NCI-H526 (cell line): ENCODE measurements at regions not wholly inside any gene's neighbourhood (a gene's known extent, or its start where the extent isn't known, plus 50 kb on each side); places are given as distances from the start of the nearest gene placed in this dataset.
"Not testable (repeated sequence)": the region's sequence is repeated elsewhere in the genome, so short reads cannot be mapped to it uniquely, and the experiment has no call there.

Experiments used
- DNase-seq, 2 experiments: peaks; one replicate each; lab custom pipeline; 2025; lab: John Stamatoyannopoulos, UW

DNA sequence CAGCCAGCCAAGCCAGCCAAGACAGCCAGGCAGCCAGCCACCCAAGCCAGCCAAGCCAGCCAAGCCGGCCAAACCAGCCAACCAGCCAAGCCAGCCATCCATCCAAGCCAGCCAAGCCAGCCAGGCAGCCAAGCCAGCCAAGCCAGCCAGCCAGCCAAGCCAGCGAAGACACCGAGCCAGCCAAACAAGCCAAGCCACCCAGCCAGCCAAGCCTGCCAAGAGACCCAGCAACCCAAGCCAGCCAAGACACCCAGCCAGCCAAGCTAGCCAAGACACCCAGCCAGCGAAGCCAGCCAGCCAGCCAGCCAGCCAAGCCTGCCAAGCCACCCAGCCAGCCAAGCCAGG is 318.0 kb upstream of the PLGLB2 start:
- not testable (repeated sequence) for DNase-seq

DNA sequence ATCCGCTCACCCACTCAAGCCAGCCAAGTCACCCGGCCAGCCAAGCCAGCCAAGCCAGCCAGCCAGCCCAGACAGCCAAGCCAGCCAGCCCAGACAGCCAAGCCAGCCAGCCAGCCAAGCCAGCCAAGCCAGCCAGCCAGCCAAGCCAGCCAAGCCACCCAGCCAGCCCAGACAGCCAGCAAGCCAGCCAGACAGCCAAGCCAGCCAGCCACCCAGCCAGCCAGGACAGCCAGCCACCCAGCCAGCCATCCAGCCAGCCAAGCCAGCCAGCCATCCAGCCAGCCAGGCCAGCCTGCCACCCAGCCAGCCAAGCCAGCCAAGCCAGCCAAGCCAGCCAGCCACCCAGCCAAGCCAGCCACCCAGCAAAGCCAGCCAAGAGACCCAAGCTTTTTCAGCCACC is 316.8 kb upstream of the PLGLB2 start:
- not testable (repeated sequence) for DNase-seq

DNA sequence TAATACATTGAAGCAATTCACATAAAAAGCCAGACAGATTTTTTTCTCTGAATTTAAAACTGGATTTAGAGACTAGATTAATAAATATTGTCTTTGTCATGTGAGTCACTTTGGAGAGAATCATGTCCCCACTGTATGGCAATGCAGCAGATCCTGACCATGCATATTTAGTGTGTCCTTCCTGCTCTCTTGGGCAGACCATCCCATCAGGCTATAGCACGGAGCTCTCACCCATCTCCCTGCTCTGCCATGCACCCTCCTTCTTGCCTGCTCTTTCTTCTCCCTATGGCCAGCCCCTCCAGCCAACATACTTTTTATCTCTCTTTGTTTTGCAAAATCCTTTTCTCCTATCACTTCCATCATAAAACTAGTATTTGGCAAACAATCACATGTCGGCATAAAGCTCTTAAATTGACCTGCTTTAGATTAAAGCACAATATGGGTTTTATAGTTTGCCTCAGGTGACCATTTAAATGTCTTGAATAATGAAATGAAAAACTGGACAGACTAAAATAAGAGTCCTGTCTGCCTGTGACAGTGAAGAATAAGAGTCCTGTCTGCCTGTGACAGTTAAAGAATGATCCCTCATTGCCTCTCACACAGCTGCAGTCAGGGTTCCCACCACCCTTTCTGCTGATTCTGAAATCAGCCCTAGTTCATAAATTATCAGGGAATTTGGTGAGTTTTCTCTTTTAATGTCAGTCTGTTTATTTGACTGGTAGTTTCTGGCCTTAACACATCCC is 315.0 kb upstream of the PLGLB2 start:
- DNase-seq, result not testable (repeated sequence)

DNA sequence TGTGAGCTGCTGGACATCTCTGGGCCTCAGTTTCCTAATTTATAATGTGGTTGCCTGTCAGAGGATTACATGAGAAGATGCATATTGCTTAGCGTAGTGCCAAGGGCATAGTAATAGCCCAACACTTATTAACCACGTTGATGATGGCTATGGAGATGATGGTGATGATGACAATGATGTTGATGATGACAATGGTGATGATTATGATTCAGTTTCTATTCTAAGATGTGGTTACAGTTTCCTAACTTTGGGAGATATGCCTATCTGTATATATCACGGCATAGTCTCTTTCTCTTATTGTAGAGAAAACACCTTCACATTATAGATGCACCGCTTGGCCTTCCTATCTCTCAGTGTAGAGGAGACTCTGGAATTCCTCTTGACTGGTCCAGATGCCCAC is 311.9 kb upstream of the PLGLB2 start:
- not testable (repeated sequence) for DNase-seq

DNA sequence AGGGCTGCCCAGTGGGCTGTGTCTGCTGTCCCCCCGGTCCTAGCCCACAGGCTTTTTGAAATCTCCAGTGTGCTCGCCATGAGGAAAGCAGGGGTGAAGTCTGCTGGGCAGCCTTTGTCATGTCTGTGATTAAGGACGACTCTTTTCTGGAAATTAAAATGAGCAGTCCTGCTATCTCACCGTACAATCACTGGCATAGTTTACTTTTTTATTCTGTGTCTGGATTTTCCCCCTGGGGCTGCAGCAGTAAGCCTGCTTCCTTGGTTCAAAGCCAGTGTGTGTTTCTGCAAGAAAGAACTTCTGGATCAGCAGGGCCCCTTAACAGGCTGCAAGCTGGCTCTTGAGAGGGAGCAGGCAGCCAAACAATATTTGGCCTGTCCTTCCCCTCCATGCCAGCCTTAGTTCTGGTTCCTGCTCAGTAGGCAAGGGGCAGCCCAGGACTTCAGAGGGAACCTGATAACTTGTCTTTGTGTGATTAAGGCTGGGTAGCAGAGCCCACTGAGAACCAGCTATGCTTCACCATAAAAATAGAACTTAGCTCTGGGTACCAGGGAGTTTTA is 310.1 kb upstream of the PLGLB2 start:
- not testable (repeated sequence) for DNase-seq

DNA sequence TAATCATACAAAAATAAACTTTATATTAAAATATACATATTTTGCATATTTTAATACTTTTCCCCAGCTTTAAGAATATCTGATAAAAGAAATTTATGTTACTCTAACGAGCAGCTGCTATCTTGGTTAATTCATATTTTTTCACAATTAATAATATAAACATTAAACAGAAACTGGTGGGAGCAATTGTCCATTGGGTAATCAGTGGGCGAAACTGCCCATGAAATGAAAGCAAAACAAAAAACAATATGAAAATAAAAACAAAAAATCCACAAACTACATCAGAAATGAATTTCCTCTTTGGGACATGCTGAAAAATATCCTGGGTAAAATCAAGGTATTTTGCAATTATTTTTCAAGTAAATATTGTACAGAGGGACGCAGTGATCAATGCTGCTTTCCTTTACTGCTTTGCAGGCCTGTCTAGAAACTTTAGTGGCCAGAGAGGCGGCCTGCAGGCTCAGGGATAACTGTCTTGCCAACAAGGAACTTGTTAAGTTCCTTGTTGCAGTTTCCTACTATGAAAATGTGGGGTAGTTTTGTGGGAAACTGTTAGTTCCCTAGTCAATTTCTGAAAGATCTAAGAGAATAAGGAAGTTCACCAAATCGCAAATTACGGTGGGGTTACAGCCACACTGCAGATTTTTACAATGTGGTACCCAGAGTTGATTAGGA is 309.0 kb upstream of the PLGLB2 start:
- not testable (repeated sequence) for DNase-seq

DNA sequence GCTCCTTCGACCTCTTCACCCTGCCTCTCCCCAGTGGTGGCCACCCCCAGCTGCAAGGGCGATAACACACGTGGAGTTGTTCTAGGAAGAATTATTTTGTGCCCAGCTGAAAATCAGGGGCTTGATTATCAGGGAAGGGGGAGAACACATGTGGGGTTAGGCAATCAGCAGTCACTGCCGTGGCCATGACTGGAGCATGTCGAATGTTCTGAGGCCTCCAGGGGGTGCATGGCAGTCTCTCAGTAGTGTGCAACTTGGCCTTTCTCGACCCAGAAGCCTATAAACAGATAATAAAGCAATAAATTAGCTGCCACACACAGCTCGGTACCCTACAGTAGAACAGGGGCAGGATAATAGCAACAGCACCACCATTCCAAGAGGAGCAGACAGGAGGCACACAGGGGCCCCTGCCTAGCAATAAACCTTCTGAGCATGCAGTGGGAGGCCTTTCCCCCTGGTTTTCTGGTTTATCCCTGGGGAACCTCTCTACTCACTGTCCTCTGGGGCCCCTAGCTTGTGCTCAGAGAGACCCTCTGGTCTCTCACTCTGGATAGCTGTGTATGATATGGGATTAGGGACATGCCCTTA is 308.2 kb upstream of the PLGLB2 start:
- DNase-seq, result not testable (repeated sequence)

DNA sequence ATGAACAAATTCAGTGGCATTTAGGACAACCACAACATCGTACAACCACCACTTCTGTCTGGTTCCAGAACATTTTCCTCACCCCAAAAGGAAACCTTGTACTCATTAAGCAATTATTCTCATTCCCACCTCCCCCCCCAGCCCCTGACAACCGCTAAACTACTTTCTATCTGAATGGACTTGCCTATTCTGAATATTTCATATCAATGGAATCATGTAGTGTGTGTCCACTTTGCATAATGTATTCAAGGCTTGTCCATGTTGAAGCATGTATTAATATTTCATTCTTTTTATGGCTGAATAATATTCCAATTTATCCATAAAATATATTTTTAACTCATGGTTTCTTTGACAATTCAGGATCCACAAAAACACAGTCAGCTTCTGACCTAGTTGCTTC is 307.2 kb upstream of the PLGLB2 start:
- not testable (repeated sequence) for DNase-seq

DNA sequence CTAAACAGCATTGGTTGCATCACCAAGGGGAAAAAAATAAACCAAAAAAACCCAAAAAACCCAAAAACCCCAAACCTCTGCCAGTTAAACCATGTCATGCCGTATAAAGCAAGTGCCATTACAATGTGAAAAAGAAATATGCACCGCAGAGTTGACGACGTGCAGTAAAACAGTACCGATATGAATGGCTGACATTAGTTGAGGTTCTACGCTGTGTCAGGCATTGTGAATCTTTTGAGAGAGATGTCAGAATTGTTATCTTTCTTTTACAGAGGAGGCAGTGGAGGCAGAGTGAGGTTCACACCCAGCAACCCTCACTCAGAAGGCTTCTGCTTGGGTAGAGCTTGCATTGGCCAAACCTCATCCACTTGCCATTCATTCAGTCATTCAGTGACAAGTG is 306.5 kb upstream of the PLGLB2 start:
- not testable (repeated sequence) for DNase-seq

DNA sequence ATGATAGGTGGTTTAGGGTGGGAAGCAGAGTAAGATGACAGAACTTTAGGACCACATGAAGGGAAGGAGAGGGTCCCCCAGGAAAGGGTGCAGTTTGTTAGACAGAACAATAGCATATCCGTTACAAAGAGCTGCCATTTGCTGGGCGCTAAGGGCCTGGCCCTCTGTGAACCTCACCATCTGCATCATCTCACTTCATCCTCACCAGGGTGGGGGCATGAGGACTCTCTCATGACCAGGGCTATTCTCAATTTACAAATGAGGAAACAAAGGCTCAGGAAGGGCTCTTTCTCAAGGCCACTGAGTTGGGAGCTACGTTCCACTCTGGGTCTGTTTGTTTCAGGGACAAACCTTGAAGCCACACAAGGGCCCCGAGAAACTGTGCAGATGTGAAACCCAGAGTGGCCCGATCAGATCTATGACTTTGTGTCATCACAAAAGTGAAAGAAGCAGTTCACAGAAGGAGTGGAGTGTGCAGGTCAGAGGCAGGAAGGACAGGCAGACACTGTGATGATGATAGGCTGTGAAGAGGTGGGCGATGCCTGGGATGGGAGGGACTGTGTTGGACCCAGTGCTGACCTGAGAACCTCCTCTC is 304.8 kb upstream of the PLGLB2 start:
- DNase-seq, result not testable (repeated sequence)

DNA sequence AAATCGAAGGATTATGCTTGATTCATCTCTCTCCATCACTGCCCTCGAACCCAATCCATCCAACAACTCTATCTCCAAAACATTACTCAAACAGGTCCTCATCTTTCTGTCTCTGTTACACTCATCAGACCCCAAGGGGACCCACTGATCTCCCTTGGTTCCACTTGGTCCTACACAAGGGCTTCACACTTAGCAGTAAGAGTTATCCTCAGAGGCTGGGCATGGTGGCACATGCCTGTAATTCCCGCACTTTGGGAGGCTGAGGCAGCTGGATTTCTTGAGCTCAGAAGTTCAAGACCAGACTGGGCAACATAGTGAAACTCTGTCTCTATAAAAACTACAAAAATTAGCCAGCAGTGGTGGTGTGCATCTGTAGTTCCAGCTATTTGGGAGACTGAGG is 302.9 kb upstream of the PLGLB2 start:
- DNase-seq, result not testable (repeated sequence)

DNA sequence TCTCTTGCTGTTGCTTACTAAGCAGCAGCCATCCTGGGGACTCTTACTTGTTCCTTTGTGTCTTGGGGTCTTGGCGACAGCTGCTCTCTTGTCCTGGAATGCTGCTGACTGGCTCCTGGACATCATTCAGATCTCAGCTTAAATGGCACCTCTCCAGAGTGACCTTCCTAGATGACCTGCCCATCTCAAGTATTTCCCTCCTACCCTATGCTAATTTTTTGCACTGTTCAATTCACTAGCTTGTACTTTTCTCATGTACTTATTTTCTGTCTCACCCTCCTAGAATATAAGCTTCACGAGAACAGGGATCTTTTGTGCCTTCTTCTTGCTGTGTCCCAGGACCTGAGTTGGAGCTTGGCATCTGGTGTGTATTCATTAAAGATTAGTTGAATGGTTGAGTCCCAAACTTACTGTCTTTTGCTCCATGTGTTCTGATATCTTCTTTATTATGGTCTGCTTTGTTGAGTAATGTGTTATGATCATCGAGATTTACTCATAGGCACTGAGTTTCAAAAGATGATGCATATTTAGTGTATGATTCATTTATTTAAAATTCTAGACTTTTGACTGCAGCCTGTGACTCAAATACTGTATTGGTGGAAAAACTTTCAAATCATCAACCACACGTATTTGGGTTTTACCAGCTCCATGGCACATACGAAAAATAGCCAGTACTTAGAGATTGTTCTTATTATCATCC is 302.1 kb upstream of the PLGLB2 start:
- not testable (repeated sequence) for DNase-seq

DNA sequence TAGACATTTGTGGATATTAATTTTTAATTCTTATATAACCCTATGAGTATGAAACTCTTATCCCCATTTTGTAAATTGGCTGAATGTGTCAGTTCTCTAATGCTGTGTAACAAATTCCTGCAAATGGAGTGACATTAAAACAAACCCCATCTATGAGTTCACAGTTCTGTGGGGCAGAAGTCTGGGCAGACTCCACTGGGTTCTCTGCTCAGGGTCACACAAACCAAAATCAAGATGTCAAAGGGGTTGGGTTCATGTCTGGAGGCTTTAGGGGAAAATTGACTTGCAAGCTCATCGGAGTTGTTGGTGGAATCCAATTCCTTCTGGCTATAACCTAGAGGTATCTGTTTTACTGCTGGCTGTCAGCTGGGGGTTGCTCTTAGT is 301.6 kb upstream of the PLGLB2 start:
- DNase-seq, result not testable (repeated sequence)

DNA sequence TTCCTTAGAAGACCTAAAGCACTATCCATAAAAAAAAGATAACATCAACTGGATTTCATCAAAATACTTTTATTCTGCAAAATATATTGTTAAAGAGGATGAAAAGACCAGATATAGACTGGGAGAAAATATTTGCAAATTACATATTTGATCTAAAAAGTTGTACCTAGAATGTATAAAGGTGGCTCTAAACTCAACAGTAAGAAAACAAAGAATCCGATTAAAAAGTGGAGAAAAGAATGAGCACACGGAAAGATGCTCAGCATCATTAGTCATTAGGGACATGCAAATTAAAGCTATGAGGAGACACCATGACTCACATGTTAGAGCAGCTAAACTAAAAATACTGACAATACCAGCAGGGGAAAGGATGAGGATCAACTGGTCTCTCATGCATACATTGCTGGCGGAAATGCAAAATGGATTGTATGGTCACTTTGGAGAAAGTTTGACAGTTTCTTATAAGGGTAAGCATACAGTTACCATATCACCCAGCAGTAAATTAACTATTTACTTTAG is 298.4 kb upstream of the PLGLB2 start:
- not testable (repeated sequence) for DNase-seq

DNA sequence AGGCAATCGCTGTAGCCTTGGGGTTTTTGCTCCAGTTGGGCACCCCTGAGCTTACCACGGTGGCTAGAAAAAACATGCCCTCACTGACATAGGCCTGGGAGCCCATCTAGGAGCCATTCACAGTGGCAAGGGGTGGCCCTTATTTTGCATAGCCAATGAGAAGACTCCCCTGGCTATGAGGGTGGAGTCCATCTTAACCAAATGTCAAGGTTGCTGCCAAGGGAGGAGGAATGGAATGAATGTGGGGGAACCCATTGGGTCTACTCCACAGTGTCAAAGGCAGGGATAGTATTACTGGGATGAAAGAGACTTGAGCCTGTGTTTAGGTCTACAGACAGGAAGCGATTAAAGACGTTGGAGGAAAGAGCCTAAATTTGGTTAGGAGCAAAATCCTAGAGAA is 295.7 kb upstream of the PLGLB2 start:
- not testable (repeated sequence) for DNase-seq

DNA sequence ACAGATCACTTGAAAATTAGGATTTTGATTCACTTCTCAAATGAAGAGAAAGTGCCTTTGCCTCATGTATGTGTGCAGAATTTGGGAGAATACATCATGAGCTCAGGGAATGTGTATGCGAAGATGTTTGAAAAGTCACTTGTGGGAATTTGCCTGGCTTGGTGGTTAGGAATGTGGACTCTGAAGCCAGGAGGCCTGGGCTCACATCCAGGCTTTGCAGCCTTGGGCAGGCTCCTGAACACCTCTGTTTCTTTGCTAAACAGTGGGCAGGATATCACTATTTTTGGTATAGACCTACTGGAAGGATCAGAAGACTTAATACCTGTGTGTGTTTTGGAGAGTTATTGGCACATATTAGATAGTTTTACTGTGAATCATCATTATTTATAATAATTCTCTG is 295.0 kb upstream of the PLGLB2 start:
- DNase-seq, result not testable (repeated sequence)

DNA sequence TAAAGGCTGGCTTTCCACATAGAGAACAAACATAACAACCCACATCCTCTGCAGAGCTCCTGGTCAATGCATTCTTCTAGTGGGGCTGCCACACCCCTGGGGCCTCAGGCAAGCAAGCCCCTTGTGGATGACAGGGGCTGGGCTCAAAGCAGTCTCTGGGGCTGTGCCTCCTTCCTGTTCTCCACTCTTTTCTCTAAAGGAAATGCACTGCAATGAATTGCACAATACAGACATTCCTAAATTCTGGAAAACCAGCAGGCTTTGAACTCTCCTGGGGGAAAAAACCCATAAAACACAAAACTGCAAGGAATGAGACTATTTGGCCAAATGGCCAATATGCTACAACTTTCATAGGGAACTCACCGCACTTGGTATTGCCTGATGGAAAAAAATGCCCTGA is 293.9 kb upstream of the PLGLB2 start:
- DNase-seq, result not testable (repeated sequence)

DNA sequence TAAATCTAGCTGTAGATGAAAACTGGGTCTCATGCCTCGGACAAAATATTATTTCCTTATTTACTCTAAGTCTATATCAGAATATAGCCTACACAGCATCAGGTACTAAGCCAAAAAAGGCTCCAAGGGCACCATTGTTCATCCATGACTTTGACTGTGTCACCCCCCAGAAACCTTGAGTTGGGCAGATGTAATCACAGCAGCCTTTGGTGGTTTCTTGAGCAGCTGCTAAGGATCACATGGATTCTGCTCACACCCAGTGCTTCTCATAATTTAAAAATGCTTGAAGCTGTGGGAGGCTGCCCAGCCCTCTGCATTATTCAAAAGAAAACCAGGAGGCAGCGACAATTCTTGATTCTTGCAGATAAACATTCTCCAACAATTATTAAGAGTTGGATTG is 293.5 kb upstream of the PLGLB2 start:
- not testable (repeated sequence) for DNase-seq

DNA sequence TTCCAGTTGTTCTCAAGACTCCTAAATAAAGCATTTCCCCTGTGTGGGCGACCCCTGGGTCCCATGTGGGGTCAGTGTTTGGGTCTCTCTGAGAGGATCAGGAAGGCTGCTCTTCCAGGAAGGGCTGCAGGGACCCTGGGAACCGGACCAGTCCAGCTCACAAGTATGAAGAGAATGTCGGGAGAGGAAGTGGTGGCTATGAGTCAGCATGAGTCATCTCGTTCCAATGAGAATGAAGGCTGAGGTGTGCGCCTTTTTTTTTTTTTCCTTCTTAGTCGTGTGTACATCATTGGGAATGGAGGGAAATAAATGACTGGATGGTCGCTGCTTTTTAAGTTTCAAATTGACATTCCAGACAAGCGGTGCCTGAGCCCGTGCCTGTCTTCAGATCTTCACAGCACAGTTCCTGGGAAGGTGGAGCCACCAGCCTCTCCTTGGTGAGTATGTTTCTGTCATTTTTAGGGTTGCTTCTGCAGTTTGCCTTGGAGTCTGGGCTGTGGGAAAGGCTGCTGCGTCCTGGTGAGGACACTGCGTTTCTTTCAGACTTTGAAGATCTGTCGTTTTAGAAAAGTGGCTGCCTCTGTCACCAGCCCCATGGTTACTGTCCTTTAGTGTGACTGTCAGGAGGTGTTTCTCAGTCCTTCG is 292.6 kb upstream of the PLGLB2 start:
- not testable (repeated sequence) for DNase-seq

DNA sequence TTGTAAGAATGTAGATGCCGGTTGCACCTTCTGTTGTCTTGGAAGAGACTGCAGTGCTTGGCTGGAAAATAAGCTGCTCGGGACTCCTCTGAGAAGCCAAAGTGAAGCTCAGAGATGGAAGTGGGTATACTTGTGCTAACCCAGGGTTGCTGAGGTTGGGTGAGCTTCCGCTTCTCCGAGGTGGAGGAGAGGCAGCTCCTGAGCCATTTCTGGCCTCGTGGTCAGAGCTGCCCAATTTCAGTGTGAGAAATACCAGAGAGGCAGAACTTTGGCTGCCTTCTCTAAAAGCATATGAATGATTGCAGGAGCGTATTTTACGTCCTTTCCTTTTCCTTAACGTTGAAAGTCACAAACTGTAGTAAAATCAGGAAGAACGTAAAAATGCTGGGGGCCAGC is 292.0 kb upstream of the PLGLB2 start:
- not testable (repeated sequence) for DNase-seq

DNA sequence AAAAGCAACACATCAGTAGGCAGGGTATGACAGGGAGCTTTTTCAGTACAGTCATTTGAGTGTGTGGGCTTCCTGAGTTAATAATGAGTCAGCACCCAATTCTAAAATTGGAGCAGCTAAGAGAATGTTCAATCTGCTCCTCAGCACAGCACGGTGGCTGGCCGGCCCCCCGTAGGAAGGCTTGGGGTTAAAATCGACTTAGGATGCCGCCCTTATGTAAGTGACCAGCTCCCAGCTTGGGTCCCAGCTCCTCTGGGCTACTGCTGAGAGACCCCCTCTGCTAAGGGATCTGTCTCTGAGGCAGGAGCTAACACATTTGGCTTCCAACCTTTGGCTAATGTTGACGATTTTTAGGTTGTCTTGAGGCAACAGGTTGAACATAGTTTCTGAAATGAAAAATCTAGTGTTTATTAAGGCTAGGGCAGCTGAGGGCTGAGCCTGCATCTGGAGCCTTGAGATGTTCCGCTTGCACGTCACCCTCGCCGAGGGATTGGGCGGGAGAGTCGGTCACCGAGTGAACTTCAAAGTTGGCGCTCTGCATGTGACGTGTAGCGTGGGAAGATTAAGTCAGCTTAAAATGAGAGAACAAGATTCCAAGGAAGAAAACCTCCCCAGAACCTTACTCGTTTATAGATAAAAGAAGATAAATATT is 291.3 kb upstream of the PLGLB2 start:
- DNase-seq, result not testable (repeated sequence)
